GM18499 (cell line): ENCODE measurements at regions not wholly inside any gene's neighbourhood (a gene's known extent, or its start where the extent isn't known, plus 50 kb on each side); places are given as distances from the start of the nearest gene placed in this dataset.
"Not testable (repeated sequence)": the region's sequence is repeated elsewhere in the genome, so short reads cannot be mapped to it uniquely, and the experiment has no call there.

ENCODE experiments used
- ATAC-seq: cut with Tn5 transposase; IDR thresholded peaks from one replicate; pipeline ENCODE4 v1.9.1; 2021; ENCODE audit warnings: moderate number of reproducible peaks; ENCODE audit not compliant: insufficient read depth, unreplicated experiment

DNA sequence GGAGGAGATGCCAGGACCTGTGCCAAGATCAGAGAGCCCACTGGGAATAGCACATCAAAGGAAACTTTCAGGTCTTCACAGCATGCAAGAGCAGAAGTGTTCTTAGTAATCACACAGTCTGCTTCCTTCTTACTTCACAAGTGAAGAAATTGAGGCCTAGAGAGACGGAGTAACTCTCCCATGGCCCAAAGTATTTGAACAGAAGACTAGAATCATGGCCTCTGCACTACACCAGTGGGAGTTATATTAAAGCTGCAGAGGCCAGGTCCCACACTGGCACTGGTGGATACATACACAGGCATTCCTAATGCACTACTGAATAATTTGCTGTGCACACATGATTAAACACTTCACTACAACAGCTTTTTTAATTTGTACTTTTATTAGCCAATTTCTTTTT is 107.6 kb upstream of the RMP24 start:
- no peak for ATAC-seq

DNA sequence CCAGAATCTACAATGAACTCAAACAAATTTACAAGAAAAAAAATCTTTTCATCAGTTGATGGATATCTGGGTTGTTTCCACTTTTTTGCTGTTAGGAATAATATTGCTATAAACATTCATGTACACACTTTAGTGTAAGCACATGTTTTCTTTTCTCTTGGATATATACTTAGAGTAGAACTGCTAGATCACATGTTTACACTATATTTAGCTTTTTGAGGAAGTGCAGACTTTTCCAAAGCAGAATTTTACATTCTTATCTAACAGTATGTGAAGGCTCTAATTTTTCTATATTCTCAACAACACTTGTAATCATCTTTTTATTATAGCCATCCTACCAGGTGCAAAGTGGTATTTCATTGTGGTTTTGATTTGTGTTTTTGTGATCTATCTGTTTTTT is 103.6 kb upstream of the RMP24 start:
- no peak for ATAC-seq

- no peak for ATAC-seq
Observed at GRCh38 chr18:35871337-35871736, 101.1 kb upstream of the RMP24 start.

DNA sequence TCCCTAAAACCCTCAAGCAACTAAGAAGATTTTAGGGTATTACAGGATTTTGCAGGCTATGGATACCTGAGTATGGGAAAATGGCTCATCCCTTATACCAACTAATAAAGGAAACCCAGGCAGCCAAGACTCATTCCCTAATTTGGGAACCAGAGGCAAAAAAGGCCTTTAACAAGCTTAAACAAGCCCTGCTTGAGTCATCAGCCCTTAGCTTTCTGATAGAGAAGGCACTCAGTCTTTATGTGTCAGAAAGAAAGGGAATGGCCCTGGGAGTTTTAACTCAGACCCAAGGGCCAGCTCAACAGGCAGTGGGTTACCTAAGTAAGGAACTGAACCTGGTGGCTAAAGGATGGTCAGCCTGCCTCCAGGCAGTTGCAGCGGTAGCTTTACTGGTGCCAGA is 96.9 kb upstream of the RMP24 start:
- no peak for ATAC-seq

- no peak for ATAC-seq
Observed at GRCh38 chr18:35876243-35876642, 96.2 kb upstream of the RMP24 start.

- no peak for ATAC-seq
Observed at GRCh38 chr18:35880788-35881455, 91.6 kb upstream of the RMP24 start.

DNA sequence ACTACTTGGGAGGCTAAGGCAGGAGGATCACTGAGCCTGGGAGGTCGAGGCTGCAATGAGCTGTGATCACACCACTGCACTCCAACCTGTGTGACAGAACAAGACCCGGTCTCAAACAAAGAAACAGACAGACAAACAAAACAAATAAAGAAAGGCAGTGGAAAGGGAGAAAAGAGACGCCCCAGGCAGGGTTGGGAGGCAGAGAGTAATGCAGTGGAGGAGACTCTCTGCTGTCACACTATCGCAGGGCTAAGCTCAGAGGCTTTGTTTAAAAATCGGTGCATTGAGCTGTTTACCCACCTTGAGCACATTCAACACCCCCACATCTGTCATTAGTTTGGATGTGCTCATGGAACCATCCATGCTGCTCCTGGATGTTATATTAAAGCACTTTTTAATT is 84.2 kb upstream of the RMP24 start:
- no peak for ATAC-seq

GRCh38 chr18:35889677-35890076 is 82.8 kb upstream of the RMP24 start:
- no peak for ATAC-seq

GRCh38 chr18:35890323-35890722 is 82.2 kb upstream of the RMP24 start:
- no peak for ATAC-seq

DNA sequence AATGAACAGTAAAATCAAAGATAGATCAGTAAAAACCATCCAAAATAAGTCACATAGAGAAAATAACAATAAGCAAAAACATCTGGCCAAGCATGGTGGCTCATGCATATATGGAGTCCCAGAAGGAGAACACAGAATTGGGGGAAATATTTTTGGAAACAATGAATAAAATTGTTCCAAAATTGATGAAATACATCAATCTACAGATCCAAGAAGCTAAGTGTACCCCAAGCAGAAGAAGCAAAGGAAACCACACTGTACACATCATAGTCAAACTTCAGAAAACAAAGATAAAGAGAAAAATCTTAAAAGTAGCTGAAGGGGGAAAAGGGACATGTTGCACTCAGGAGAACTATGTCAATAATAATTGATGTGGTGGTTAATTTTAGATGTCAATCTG is 80.4 kb upstream of the RMP24 start:
- ATAC-seq = no peak

DNA sequence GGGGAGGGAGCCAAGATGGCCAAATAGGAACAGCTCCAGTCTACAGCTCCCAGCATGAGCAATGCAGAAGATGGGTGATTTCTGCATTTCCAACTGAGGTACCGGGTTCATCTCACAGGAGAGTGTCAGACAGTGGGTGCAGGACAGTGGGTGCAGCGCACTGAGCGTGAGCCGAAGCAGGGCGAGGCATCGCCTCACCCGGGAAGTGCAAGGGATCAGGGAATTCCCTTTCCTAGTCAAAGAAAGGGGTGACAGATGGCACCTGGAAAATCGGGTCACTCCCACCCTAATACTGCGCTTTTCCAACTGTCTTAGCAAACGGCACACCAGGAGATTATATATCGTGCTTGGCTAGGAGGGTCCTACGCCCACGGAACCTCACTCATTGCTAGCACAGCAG is 75.0 kb upstream of the RMP24 start:
- not testable (repeated sequence) for ATAC-seq

DNA sequence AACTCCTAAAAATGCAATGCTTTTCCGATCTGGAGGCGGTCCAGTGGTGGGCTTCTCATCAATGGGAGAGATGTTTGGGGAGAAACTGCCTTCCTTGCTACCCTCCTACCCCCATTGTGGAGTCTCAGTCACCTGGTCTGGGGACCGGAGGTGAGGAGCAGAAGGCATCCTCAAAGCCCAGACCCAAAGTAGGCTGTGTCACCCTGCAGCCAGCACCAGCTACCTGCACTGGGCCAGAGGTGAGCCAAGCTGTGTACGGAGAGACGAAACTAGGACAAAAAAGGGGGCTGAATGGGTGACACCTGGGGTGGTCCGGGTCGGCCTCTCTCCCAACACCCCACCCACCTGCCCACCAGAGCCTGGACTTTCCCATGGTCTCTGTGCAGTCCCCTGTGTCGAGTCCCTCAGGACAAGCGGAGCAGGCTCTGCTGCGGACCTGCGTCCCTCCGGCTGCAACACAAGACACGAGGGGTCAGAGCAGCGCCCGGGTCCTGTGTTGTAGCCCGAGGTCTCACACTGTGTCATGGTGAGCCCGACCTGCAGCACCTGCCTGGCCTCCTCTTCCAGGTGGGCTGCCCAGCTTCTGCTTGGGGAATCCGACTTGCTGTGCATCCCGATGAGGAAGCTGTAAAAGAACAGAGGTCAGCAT is 68.0 kb upstream of the RMP24 start:
- ATAC-seq = no peak

GRCh38 chr18:35905436-35905835 is 67.0 kb upstream of the RMP24 start:
- no peak for ATAC-seq

DNA sequence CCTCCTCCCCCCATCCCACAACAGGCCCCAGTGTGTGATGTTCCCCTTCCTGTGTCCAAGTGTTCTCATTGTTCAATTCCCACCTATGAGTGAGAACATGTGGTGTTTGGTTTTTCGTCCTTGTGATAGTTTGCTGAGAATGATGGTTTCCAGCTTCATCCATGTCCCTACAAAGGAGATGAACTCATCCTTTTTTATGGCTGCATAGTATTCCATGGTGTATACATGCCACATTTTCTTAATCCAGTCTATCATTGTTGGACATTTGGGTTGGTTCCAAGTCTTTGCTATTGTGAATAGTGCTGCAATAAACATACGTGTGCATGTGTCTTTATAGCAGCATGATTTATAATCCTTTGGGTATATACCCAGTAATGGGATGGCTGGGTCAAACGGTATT is 66.2 kb upstream of the RMP24 start:
- not testable (repeated sequence) for ATAC-seq

GRCh38 chr18:35910327-35910726 is 62.2 kb upstream of the RMP24 start:
- no peak for ATAC-seq

- no peak for ATAC-seq
Observed at GRCh38 chr18:35912332-35912731, 60.1 kb upstream of the RMP24 start.

DNA sequence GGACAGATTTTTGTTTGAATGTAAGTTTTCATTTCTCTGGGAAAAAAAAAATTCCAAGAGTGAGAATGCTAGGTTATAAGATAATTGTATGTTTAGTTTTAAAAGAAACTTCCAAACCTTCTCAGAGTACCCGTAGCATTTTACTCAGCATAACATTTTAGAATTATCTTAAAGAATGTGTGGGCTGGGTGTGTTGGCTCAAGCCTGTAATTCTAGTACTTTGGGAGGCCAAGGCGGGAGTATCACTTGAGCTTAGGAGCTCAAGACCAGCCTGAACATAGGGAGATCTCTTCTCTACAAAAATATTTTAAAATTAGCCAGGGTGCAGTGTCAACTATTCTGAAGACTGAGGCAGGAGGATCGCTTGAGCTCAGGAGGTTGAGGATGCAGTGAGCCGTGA is 57.4 kb upstream of the RMP24 start:
- no peak for ATAC-seq

- no peak for ATAC-seq
Observed at GRCh38 chr18:35917043-35917442, 55.4 kb upstream of the RMP24 start.

- no peak for ATAC-seq
Observed at GRCh38 chr18:35918564-35918963, 53.9 kb upstream of the RMP24 start.

DNA sequence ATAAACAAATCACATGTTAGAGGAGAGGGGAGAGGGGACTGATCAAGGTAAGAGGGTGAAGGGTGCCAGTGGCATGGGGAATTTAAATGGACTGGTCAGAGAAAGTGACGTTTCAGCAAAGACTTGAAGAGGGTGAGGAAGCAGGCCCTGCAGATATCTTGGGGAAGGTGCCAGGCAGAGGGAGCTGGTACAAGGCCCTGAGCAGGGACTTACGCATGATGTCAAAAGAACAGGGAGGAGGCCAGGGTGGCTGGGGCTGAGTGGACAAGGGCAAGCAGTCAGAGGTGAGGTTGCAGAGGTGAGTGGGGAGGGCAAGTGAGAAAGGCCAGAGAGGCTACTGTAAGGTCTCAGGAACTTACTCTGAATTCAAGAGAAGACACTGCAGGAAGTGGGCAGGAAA is 53.3 kb upstream of the RMP24 start:
- ATAC-seq = no peak

GRCh38 chr18:35920623-35921022 is 51.9 kb upstream of the RMP24 start:
- ATAC-seq = no peak
